ENCODE measurements at regions not wholly inside any gene's neighbourhood (a gene's known extent, or its start where the extent isn't known, plus 50 kb on each side); places are given as distances from the start of the nearest gene placed in this dataset.

DNA sequence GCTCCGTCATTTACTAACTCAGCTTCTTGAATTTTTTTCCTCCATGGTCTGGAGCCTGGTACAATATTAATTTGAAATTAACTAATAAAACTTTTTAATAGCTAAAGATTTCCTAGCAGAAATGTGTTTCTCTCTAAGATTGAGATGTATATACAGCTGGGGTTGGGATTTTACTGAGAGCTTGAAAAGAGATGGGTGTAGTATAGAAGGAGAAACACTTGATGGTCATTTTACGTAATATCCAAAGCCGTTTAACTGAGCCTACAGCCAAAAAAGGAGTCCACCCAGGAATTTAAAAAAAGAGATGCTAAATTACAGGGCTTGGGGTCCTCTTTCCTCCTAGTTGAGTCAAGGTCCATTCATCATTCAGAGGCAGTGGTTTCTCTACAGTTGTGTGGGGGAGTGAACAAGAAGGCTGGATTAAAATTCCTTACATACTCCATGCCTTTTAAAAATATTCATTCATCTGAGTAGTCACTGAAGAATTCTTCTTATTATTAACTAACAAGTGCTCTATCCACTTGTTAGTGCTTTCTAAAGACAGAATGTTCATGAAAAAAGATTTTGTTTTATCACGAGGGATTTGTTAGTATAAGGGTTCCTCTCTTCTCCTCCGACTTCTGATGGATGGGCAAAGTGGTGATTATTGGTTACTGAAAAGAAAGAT, 255.3 kb upstream of the IL12A start:
- TF ChIP-seq, protein P1, sequence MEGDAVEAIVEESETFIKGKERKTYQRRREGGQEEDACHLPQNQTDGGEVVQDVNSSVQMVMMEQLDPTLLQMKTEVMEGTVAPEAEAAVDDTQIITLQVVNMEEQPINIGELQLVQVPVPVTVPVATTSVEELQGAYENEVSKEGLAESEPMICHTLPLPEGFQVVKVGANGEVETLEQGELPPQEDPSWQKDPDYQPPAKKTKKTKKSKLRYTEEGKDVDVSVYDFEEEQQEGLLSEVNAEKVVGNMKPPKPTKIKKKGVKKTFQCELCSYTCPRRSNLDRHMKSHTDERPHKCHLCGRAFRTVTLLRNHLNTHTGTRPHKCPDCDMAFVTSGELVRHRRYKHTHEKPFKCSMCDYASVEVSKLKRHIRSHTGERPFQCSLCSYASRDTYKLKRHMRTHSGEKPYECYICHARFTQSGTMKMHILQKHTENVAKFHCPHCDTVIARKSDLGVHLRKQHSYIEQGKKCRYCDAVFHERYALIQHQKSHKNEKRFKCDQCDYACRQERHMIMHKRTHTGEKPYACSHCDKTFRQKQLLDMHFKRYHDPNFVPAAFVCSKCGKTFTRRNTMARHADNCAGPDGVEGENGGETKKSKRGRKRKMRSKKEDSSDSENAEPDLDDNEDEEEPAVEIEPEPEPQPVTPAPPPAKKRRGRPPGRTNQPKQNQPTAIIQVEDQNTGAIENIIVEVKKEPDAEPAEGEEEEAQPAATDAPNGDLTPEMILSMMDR (IDR thresholded peaks at IDR 0.05; ENCODE audit: low read depth, low read length, poor library complexity, severe bottlenecking) = no peak
- TF ChIP-seq EZH2phosphoT487 (IDR thresholded peaks at IDR 0.05; ENCODE audit: borderline replicate concordance, low read length) = no peak

Measured in DOHH2 (cell line).